GM12878 (cell line): ENCODE measurements at regions not wholly inside any gene's neighbourhood (a gene's known extent, or its start where the extent isn't known, plus 50 kb on each side); places are given as distances from the start of the nearest gene placed in this dataset.

Experiments
- ATAC-seq: fragments of 200-7000 bp; cut with Tn5 transposase; 3 replicates; pipeline ENCODE4 v1.9.1; 2020; ENCODE audit warnings: mild to moderate bottlenecking, moderate library complexity
- BruUV-seq: library from RNA; stranded (reverse); fragments of 400-500 nt; replicated peaks from 2 replicates; lab custom pipeline; 2021; lab: Mats Ljungman, UMichigan
- CTCF ChIA-PET: fragments of 300-600 bp; sonication (Branson Sonifier 250); formaldehyde crosslinking; extraction: SDS; loops from one replicate; lab custom pipeline; 2021; ENCODE audit warnings: inconsistent platforms; lab: Yijun Ruan, JAX
- POLR2A ChIA-PET: fragments of 350-600 bp; formaldehyde crosslinking; extraction: SDS; loops from one replicate; lab custom pipeline; 2021; ENCODE audit warnings: inconsistent platforms; lab: Charles Lee
- RAD21 ChIA-PET: fragments of 300-600 bp; sonication (Branson Sonifier 250); formaldehyde crosslinking; loops from one replicate; lab custom pipeline; 2023; ENCODE audit warnings: antibody characterized with exemption; ENCODE audit not compliant: unreplicated experiment; lab: Charles Lee
- SMC1A ChIA-PET: fragments of 300-600 bp; sonication (Branson Sonifier 250); formaldehyde crosslinking; loops from one replicate; lab custom pipeline; 2023; ENCODE audit not compliant: unreplicated experiment, uncharacterized antibody; lab: Charles Lee
- DNase-seq: peaks from one replicate; pipeline ENCODE4 v3.0.0-alpha.2; 2011; ENCODE audit warnings: low read depth, low spot score
- FAIRE-seq: peaks from 3 replicates; lab custom pipeline; 2011; peaks lifted over from hg19 to GRCh38; lab: Jason Lieb, UNC
- H2AFZ ChIP-seq: 2 replicates; pipeline ENCODE4 v1.6.0; 2011; ENCODE audit warnings: low read depth, low read length, control low read depth; ENCODE audit not compliant: control insufficient read depth
- H3K27ac ChIP-seq: 2 replicates; pipeline ENCODE4 v1.5.1; 2011; ENCODE audit warnings: control low read depth; ENCODE audit not compliant: control insufficient read depth, insufficient read depth
- H3K27me3 ChIP-seq, 2 experiments: replicated peaks in 1 of 2; 2 replicates each; pipeline versions ENCODE4 v1.6.0 to v1.6.1; 2011; ENCODE audit warnings: low read length in 1 of 2; ENCODE audit not compliant: control insufficient read depth in 2 of 2, insufficient read depth in 2 of 2
- H3K36me3 ChIP-seq, 2 experiments: 2 replicates each; pipeline ENCODE4 v1.5.1; 2011; ENCODE audit warnings: low read length in 1 of 2; ENCODE audit not compliant: control insufficient read depth in 2 of 2, insufficient read depth in 2 of 2
- H3K4me1 ChIP-seq: 2 replicates; pipeline ENCODE4 v1.6.1; 2011; ENCODE audit warnings: mild to moderate bottlenecking, low read length, moderate library complexity, mixed read lengths; ENCODE audit not compliant: control insufficient read depth, insufficient read depth
- H3K4me2 ChIP-seq: 2 replicates; pipeline ENCODE4 v1.6.0; 2011; ENCODE audit warnings: control low read depth; ENCODE audit not compliant: control insufficient read depth, insufficient read depth
- H3K4me3 ChIP-seq: fragments of 200-600 bp; sonication (generic); 2 replicates; pipeline ENCODE4 v1.5.1; 2016
- H3K79me2 ChIP-seq: 2 replicates; pipeline ENCODE4 v1.6.0; 2011; ENCODE audit warnings: low read length; ENCODE audit not compliant: control insufficient read depth, insufficient read depth
- H3K9ac ChIP-seq: 2 replicates; pipeline ENCODE4 v1.8.0; 2011; ENCODE audit warnings: low read length, control low read depth, mixed read lengths; ENCODE audit not compliant: control insufficient read depth, insufficient read depth
- H3K9me3 ChIP-seq: replicated peaks from 3 replicates; pipeline ENCODE4 v1.5.1; 2011; ENCODE audit warnings: mild to moderate bottlenecking, low read length; ENCODE audit not compliant: control insufficient read depth, insufficient read depth
- H4K20me1 ChIP-seq: 2 replicates; pipeline ENCODE4 v1.6.0; 2011; ENCODE audit not compliant: control insufficient read depth, insufficient read depth
- BRCA1 ChIP-seq: IDR thresholded peaks from 2 replicates; pipeline ENCODE4 v1.6.1; 2011; ENCODE audit warnings: low read depth, low read length, improper control_type of control experiment
- CUX1 ChIP-seq: IDR thresholded peaks from 2 replicates; pipeline ENCODE4 v1.6.1; 2012; ENCODE audit warnings: improper control_type of control experiment, low read depth, low read length; ENCODE audit not compliant: insufficient replicate concordance
- E2F4 ChIP-seq: IDR thresholded peaks from 2 replicates; pipeline ENCODE4 v1.6.1; 2012; ENCODE audit warnings: low read depth, low read length, improper control_type of control experiment
- ESRRA ChIP-seq: IDR thresholded peaks from 2 replicates; pipeline ENCODE4 v1.6.1; 2012; ENCODE audit warnings: mild to moderate bottlenecking, low read length, improper control_type of control experiment
- FOXM1 ChIP-seq: IDR thresholded peaks from 2 replicates; pipeline ENCODE4 v1.6.1; 2012; ENCODE audit warnings: low read depth, mild to moderate bottlenecking, inconsistent platforms, low read length, moderate library complexity
- IRF4 ChIP-seq: IDR thresholded peaks from 2 replicates; pipeline ENCODE4 v1.6.1; 2011; ENCODE audit warnings: low read depth, low read length
- JUND ChIP-seq: IDR thresholded peaks from 2 replicates; pipeline ENCODE4 v1.6.1; 2012; ENCODE audit warnings: low read depth, mild to moderate bottlenecking, low read length, improper control_type of control experiment, moderate library complexity
- NFYB ChIP-seq: IDR thresholded peaks from 2 replicates; pipeline ENCODE4 v1.6.1; 2011; ENCODE audit warnings: low read depth, mild to moderate bottlenecking, low read length, improper control_type of control experiment, moderate library complexity; ENCODE audit not compliant: insufficient read depth
- POLR2A ChIP-seq: IDR thresholded peaks from 2 replicates; pipeline ENCODE4 v1.6.1; 2011; ENCODE audit warnings: low read depth, mild to moderate bottlenecking, low read length
- RCOR1 ChIP-seq: conservative IDR thresholded peaks from 2 replicates; pipeline ENCODE4 v1.6.1; 2012; ENCODE audit warnings: low read depth, low read length, improper control_type of control experiment
- SMAD1 ChIP-seq: fragments of 450-650 bp; IDR thresholded peaks from 2 replicates; pipeline ENCODE4 v1.6.1; 2018; ENCODE audit warnings: mild to moderate bottlenecking, low read depth; ENCODE audit not compliant: partially characterized antibody
- TAF1 ChIP-seq: IDR thresholded peaks from 2 replicates; pipeline ENCODE4 v1.6.1; 2011; ENCODE audit warnings: mild to moderate bottlenecking, low read depth, low read length, borderline replicate concordance
- TARDBP ChIP-seq: IDR thresholded peaks from 2 replicates; pipeline ENCODE4 v1.6.1; 2016; ENCODE audit warnings: borderline replicate concordance
- ZNF622 ChIP-seq: fragments of 450-650 bp; IDR thresholded peaks from 2 replicates; pipeline ENCODE4 v1.6.1; 2017; ENCODE audit warnings: mild to moderate bottlenecking, inconsistent platforms
- WGBS: methylation state at CpG from one replicate; pipeline ENCODE4 v1.1.6; 2016; ENCODE audit warnings: low lambda C conversion rate; ENCODE audit not compliant: insufficient replicate concordance, insufficient coverage; ENCODE audit errors: missing lambda C conversion rate; 5-methylcytosine and 5-hydroxymethylcytosine counted together
- in situ Hi-C: fragments of 300-500 bp; cut with MboI; formaldehyde crosslinking; loops from 9 replicates; pipeline ENCODE4 v1.14.3; 2018; ENCODE audit warnings: mixed read lengths
- intact Hi-C: fragments of 100-400 bp; cut with micrococcal nuclease; formaldehyde crosslinking; loops from one replicate; pipeline ENCODE4 v1.14.2; 2022; ENCODE audit not compliant: unreplicated experiment

GRCh38 chr5:124262991-124263571 is 483.4 kb downstream of the ZNF608 start:
- ChIA-PET POLR2A (no interaction called here), RAD21 (no interaction called here)
- no peaks in the 10 kb centered on the region; a peak in 1 of 4 replicates for H3K27me3 ChIP-seq
- H3K4me1 ChIP-seq, result no peaks in the 10 kb centered on the region
- FAIRE-seq (no peak), DNase-seq (no peak)
- no peak overlapping the region for H3K9ac ChIP-seq
- in situ Hi-C loops (no loop called here), intact Hi-C loops (no loop called here)
- H3K4me3 ChIP-seq, result no peak overlapping the region
- no peaks in the 10 kb centered on the region for H3K9me3 ChIP-seq
- H3K79me2 ChIP-seq, result no peaks in the 10 kb centered on the region
- BruUV-seq, result no TSS peak
- H3K36me3 ChIP-seq, result no peaks in the 10 kb centered on the region
- no peak overlapping the region for H3K4me2 ChIP-seq
- TF ChIP-seq NFYB (no peak), ZNF622 (no peak), POLR2A (no peak), BRCA1 (no peak)
- TF ChIP-seq, all 136 proteins: peak for 0
- Histone ChIP-seq H3K27ac (no peak overlapping the region), H4K20me1 (no peaks in the 10 kb centered on the region), H2AFZ (no peak overlapping the region)
- ChIA-PET CTCF (no interaction called here), SMC1A (no interaction called here)
- 45% methylated on average over 1 of the region's 1 CpG for WGBS
- no peak for ATAC-seq

- FAIRE-seq (no peak), DNase-seq (no peak), ATAC-seq (no peak)
- Histone ChIP-seq H3K4me1 (no peaks in the 10 kb centered on the region), H3K9ac (no peak overlapping the region), H3K9me3 (no peaks in the 10 kb centered on the region), H4K20me1 (no peaks in the 10 kb centered on the region), H3K79me2 (no peaks in the 10 kb centered on the region), H3K36me3 (no peaks in the 10 kb centered on the region), H2AFZ (no peak overlapping the region), H3K4me3 (no peak overlapping the region), H3K27me3 (no peaks in the 10 kb centered on the region; a peak in 1 of 4 replicates), H3K4me2 (no peak overlapping the region), H3K27ac (no peak overlapping the region)
- CTCF ChIA-PET, result no interaction called here
- 45% methylated on average over 6 of the region's 6 CpGs for WGBS
- in situ Hi-C loops (no loop called here), intact Hi-C loops (no loop called here)
- SMC1A ChIA-PET, result no interaction called here
- RAD21 ChIA-PET, result no interaction called here
- no TSS peak for BruUV-seq
- POLR2A ChIA-PET, result no interaction called here
- TF ChIP-seq E2F4 (no peak), ESRRA (no peak), RCOR1 (no peak), IRF4 (no peak), CUX1 (no peak), FOXM1 (no peak), JUND (no peak), TARDBP (no peak), SMAD1 (no peak), TAF1 (no peak)
These were observed 484.0 kb downstream of the ZNF608 start for GRCh38 chr5:124262470-124262869.
